Activated T-helper 2 cell treated with anti-CD3 and anti-CD28 coated beads, Interferon-gamma antibody, Interleukin-2, Interleukin-4, amounts not matched to agents 10 μg/mL and 5 μg/mL and 100 μg/mL, durations not matched to agents 14 hours and 24 hours and 36 hours (primary cell): ENCODE measurements at regions not wholly inside any gene's neighbourhood (a gene's known extent, or its start where the extent isn't known, plus 50 kb on each side); places are given as distances from the start of the nearest gene placed in this dataset.
"Not testable (repeated sequence)": the region's sequence is repeated elsewhere in the genome, so short reads cannot be mapped to it uniquely, and the experiment has no call there.

ENCODE experiments used
- DNase-seq: peaks from one replicate; pipeline ENCODE4 v3.0.0; 2021; ENCODE audit warnings: low spot score
- H3K27ac Mint-ChIP-seq: one replicate; pipeline ENCODE4 v1.8.0; 2021; ENCODE audit warnings: mixed read lengths
- H3K27me3 Mint-ChIP-seq: one replicate; pipeline ENCODE4 v1.8.0; 2021; ENCODE audit warnings: low read depth, mixed read lengths
- H3K36me3 Mint-ChIP-seq: one replicate; pipeline ENCODE4 v1.8.0; 2021; ENCODE audit warnings: low read depth, mixed read lengths
- H3K4me1 Mint-ChIP-seq: one replicate; pipeline ENCODE4 v1.8.0; 2021; ENCODE audit warnings: low read depth, mixed read lengths
- H3K4me3 Mint-ChIP-seq: one replicate; pipeline ENCODE4 v1.8.0; 2021; ENCODE audit warnings: low read depth, mild to moderate bottlenecking, moderate library complexity, mixed read lengths
- H3K9me3 Mint-ChIP-seq: one replicate; pipeline ENCODE4 v1.8.0; 2021; ENCODE audit warnings: mixed read lengths
- intact Hi-C: fragments of 100-400 bp; cut with micrococcal nuclease; formaldehyde crosslinking; loops from one replicate; pipeline ENCODE4 v1.15.1; 2023

GRCh38 chr2:234693681-234694190, 196.9 kb upstream of the ARL4C start:
- intact Hi-C loops, H3K4me1 Mint-ChIP-seq, DNase-seq, H3K27ac Mint-ChIP-seq, H3K27me3 Mint-ChIP-seq, H3K36me3 Mint-ChIP-seq, H3K4me3 Mint-ChIP-seq: not testable (repeated sequence)
- H3K9me3 Mint-ChIP-seq: peaks cover 28% of the 10 kb centered on the region

GRCh38 chr2:234693191-234693590, 196.3 kb upstream of the ARL4C start:
- H3K27ac Mint-ChIP-seq, H3K27me3 Mint-ChIP-seq, H3K4me1 Mint-ChIP-seq, DNase-seq, H3K4me3 Mint-ChIP-seq, intact Hi-C loops, H3K36me3 Mint-ChIP-seq: not testable (repeated sequence)
- H3K9me3 Mint-ChIP-seq: peaks cover 28% of the 10 kb centered on the region

- peaks cover 21% of the 10 kb centered on the region for H3K9me3 Mint-ChIP-seq
- H3K27me3 Mint-ChIP-seq: no peaks in the 10 kb centered on the region
- no peak overlapping the region for H3K4me3 Mint-ChIP-seq
- DNase-seq: no peak
- H3K27ac Mint-ChIP-seq: no peak overlapping the region
- no peaks in the 10 kb centered on the region for H3K36me3 Mint-ChIP-seq
- H3K4me1 Mint-ChIP-seq: peaks cover 9% of the 10 kb centered on the region
- intact Hi-C loops: no loop called here
These were observed 195.4 kb upstream of the ARL4C start for GRCh38 chr2:234691968-234692955.

- intact Hi-C loops: no loop called here
These were observed 194.3 kb upstream of the ARL4C start for GRCh38 chr2:234691214-234691575.

GRCh38 chr2:234690569-234691213, 193.8 kb upstream of the ARL4C start:
- no peak overlapping the region for H3K27ac Mint-ChIP-seq
- no peak overlapping the region for H3K4me3 Mint-ChIP-seq
- H3K36me3 Mint-ChIP-seq: no peaks in the 10 kb centered on the region
- peaks cover 8% of the 10 kb centered on the region for H3K9me3 Mint-ChIP-seq
- peaks cover 9% of the 10 kb centered on the region for H3K4me1 Mint-ChIP-seq
- DNase-seq: no peak
- H3K27me3 Mint-ChIP-seq: peaks cover 2% of the 10 kb centered on the region
- intact Hi-C loops: no loop called here

More at GRCh38 chr2:234691214-234691575, 194.3 kb upstream of the ARL4C start:
- Mint-ChIP-seq H3K27ac (no peak overlapping the region), H3K36me3 (no peaks in the 10 kb centered on the region), H3K9me3 (peaks cover 13% of the 10 kb centered on the region), H3K4me3 (no peak overlapping the region), H3K4me1 (peaks cover 9% of the 10 kb centered on the region), H3K27me3 (peaks cover 1% of the 10 kb centered on the region)
- no peak for DNase-seq

GRCh38 chr2:234689911-234690379, 193.1 kb upstream of the ARL4C start:
- no peak for DNase-seq
- Mint-ChIP-seq H3K27ac (no peak overlapping the region), H3K4me1 (peaks cover 9% of the 10 kb centered on the region), H3K36me3 (no peaks in the 10 kb centered on the region), H3K9me3 (peaks cover 5% of the 10 kb centered on the region), H3K27me3 (peaks cover 2% of the 10 kb centered on the region), H3K4me3 (no peak overlapping the region)
- intact Hi-C loops: no loop called here

GRCh38 chr2:234687718-234688475, 191.0 kb upstream of the ARL4C start:
- intact Hi-C loops: no loop called here
- H3K36me3 Mint-ChIP-seq: no peaks in the 10 kb centered on the region

GRCh38 chr2:234686088-234686890, 189.4 kb upstream of the ARL4C start:
- Mint-ChIP-seq H3K4me3 (no peak overlapping the region), H3K27me3 (peaks cover 8% of the 10 kb centered on the region), H3K9me3 (no peaks in the 10 kb centered on the region), H3K36me3 (no peaks in the 10 kb centered on the region), H3K4me1 (no peaks in the 10 kb centered on the region), H3K27ac (no peak overlapping the region)
- no peak for DNase-seq
- intact Hi-C loops: no loop called here

More at GRCh38 chr2:234687718-234688475, 191.0 kb upstream of the ARL4C start:
- no peak for DNase-seq
- no peak overlapping the region for H3K27ac Mint-ChIP-seq
- peaks cover 6% of the 10 kb centered on the region for H3K27me3 Mint-ChIP-seq
- H3K4me1 Mint-ChIP-seq: no peaks in the 10 kb centered on the region
- H3K9me3 Mint-ChIP-seq: no peaks in the 10 kb centered on the region
- H3K4me3 Mint-ChIP-seq: no peak overlapping the region

- intact Hi-C loops: no loop called here
- Mint-ChIP-seq H3K27ac (no peak overlapping the region), H3K9me3 (no peaks in the 10 kb centered on the region), H3K4me1 (no peaks in the 10 kb centered on the region), H3K27me3 (peaks cover 8% of the 10 kb centered on the region), H3K36me3 (no peaks in the 10 kb centered on the region), H3K4me3 (no peak overlapping the region)
- no peak for DNase-seq
These were observed 187.6 kb upstream of the ARL4C start for GRCh38 chr2:234684466-234684865.

GRCh38 chr2:234683950-234684349, 187.1 kb upstream of the ARL4C start:
- Mint-ChIP-seq H3K27ac (no peak overlapping the region), H3K4me3 (no peak overlapping the region), H3K36me3 (no peaks in the 10 kb centered on the region), H3K27me3 (peaks cover 8% of the 10 kb centered on the region), H3K4me1 (no peaks in the 10 kb centered on the region), H3K9me3 (no peaks in the 10 kb centered on the region)
- DNase-seq: no peak
- intact Hi-C loops: no loop called here

GRCh38 chr2:234682492-234683228, 185.8 kb upstream of the ARL4C start:
- H3K4me3 Mint-ChIP-seq: no peak overlapping the region
- no peak for DNase-seq
- H3K9me3 Mint-ChIP-seq: no peaks in the 10 kb centered on the region
- no peaks in the 10 kb centered on the region for H3K4me1 Mint-ChIP-seq
- no peak overlapping the region for H3K27ac Mint-ChIP-seq
- H3K36me3 Mint-ChIP-seq: no peaks in the 10 kb centered on the region
- intact Hi-C loops: no loop called here
- peaks cover 8% of the 10 kb centered on the region for H3K27me3 Mint-ChIP-seq
